Ishikawa (cell line): ENCODE measurements at regions not wholly inside any gene's neighbourhood (a gene's known extent, or its start where the extent isn't known, plus 50 kb on each side); places are given as distances from the start of the nearest gene placed in this dataset.

Experiments
- CREB1 ChIP-seq: IDR thresholded peaks from 2 replicates; pipeline ENCODE4 v1.6.1; 2012; ENCODE audit warnings: low read depth
- EGR1 ChIP-seq: IDR thresholded peaks from 2 replicates; pipeline ENCODE4 v1.6.1; 2012
- EP300 ChIP-seq: IDR thresholded peaks from 2 replicates; pipeline ENCODE4 v1.6.1; 2012; ENCODE audit warnings: borderline replicate concordance
- TAF1 ChIP-seq: IDR thresholded peaks from 2 replicates; pipeline ENCODE4 v1.6.1; 2012; ENCODE audit warnings: low read depth, mild to moderate bottlenecking
- TCF12 ChIP-seq: IDR thresholded peaks from 2 replicates; pipeline ENCODE4 v1.6.1; 2012; ENCODE audit warnings: low read depth
- TEAD4 ChIP-seq: IDR thresholded peaks from 2 replicates; pipeline ENCODE4 v1.6.1; 2012
- YY1 ChIP-seq: IDR thresholded peaks from 2 replicates; pipeline ENCODE4 v1.6.1; 2012; ENCODE audit warnings: low read depth
- ZBTB7A ChIP-seq: IDR thresholded peaks from 2 replicates; pipeline ENCODE4 v1.6.1; 2012; ENCODE audit warnings: low read depth
- TF ChIP-seq, protein P1 (sequence below): IDR thresholded peaks from 2 replicates; pipeline ENCODE4 v1.6.1; 2012

DNA sequence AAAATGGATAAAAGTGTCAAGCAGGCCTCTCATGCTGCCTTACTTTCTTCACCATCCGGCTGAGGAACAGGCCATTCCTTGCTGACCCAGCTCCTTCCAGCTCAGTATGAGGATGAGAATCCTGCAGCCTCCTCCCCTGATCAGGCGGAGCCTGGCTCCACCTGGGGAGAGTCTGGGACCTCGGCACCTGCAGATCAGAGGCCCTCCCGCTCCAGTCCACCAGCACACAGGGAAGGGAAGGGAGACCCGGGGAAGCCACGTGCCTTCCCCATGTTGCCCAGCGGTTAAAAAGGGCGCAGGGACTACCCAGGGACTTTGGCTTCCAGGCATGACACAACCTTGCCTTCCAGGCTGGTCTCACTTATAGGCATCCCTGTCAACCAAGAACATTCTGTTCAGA lies 172.0 kb downstream of the NDUFA10 start:
- TF ChIP-seq YY1 = no peak
- no peak for TF ChIP-seq TCF12
- TF ChIP-seq, protein P1, sequence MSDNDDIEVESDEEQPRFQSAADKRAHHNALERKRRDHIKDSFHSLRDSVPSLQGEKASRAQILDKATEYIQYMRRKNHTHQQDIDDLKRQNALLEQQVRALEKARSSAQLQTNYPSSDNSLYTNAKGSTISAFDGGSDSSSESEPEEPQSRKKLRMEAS = no peak
- TF ChIP-seq CREB1 = no peak
- no peak for TF ChIP-seq EGR1
- no peak for TF ChIP-seq ZBTB7A
- TF ChIP-seq TAF1 = no peak
- no peak for TF ChIP-seq TEAD4
- no peak for TF ChIP-seq EP300
